ENCODE measurements at regions not wholly inside any gene's neighbourhood (a gene's known extent, or its start where the extent isn't known, plus 50 kb on each side); places are given as distances from the start of the nearest gene placed in this dataset.

GRCh38 chr18:51867767-51868166 lies 472.2 kb upstream of the DCC start:
- H3K27ac ChIP-seq (replicated peaks), result no peak overlapping the region
- no peaks in the 10 kb centered on the region for H3K27me3 ChIP-seq (ENCODE audit: insufficient read depth, poor library complexity, severe bottlenecking)
- no peak overlapping the region for H3K4me3 ChIP-seq (replicated peaks; ENCODE audit: insufficient read depth, low read length)
- TF ChIP-seq SPI1 (IDR thresholded peaks at IDR 0.05; ENCODE audit: borderline replicate concordance, low read depth), result no peak
- peak; percentile 92 for TF ChIP-seq REST (IDR thresholded peaks at IDR 0.05; ENCODE audit: insufficient replicate concordance, low read depth)
- TF ChIP-seq GABPA (IDR thresholded peaks at IDR 0.05; ENCODE audit: low read depth), result no peak
- TF ChIP-seq CTCF (IDR thresholded peaks at IDR 0.05; ENCODE audit: insufficient read depth, low read length), result no peak
- no peak for TF ChIP-seq POLR2AphosphoS5 (IDR thresholded peaks at IDR 0.05; ENCODE audit: low read depth)
- no peak for DNase-seq (ENCODE audit: low read depth in 1 of 2, low spot score in 1 of 2)

DNA sequence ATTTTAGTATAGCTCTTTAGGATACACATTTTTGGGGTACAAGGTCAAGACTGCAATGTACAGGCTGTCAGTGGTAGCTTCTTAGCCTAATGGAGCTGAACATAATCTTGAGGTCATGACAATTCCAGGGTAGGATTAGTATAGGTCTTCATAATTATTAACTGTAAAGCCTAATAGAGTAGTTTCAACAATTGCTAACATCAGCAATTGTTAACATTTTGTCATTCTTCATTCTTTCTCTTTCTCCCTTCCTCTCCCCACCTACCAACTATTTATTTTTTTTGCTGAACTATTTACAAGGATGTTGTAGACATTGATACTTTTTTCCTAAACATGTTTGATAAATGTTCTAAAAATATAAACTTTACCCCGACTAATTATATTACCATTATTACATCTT lies 461.3 kb upstream of the DCC start:
- no peaks in the 10 kb centered on the region for H3K27me3 ChIP-seq (ENCODE audit: insufficient read depth, poor library complexity, severe bottlenecking)
- H3K27ac ChIP-seq (replicated peaks), result no peak overlapping the region
- TF ChIP-seq GABPA (IDR thresholded peaks at IDR 0.05; ENCODE audit: low read depth), result no peak
- TF ChIP-seq SPI1 (IDR thresholded peaks at IDR 0.05; ENCODE audit: borderline replicate concordance, low read depth), result no peak
- no peak for DNase-seq (ENCODE audit: low read depth in 1 of 2, low spot score in 1 of 2)
- no peak overlapping the region for H3K4me3 ChIP-seq (replicated peaks; ENCODE audit: insufficient read depth, low read length)

DNA sequence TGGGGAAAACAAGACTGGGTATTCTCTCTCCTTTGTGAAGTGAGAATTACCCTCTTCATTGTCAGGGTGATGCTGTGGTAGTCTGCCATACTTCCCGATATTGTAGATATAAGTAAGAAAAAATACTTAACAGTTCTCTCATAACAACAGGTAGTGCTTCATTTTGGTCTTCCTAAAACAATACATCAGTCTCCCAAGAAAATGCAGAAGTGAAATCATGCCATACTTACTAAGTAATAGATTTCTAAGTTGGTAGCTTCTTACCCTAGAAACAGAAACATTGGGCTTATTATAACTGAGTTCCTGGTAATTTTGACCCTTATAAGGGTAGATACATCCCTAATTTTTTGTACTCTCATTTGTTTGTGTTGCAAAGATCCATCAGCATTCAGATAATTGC lies 460.7 kb upstream of the DCC start:
- no peak overlapping the region for H3K4me3 ChIP-seq (replicated peaks; ENCODE audit: insufficient read depth, low read length)
- no peak for DNase-seq (ENCODE audit: low read depth in 1 of 2, low spot score in 1 of 2)
- no peaks in the 10 kb centered on the region for H3K27me3 ChIP-seq (ENCODE audit: insufficient read depth, poor library complexity, severe bottlenecking)
- TF ChIP-seq GABPA (IDR thresholded peaks at IDR 0.05; ENCODE audit: low read depth) (no peak), CTCF (IDR thresholded peaks at IDR 0.05; ENCODE audit: insufficient read depth, low read length) (no peak), POLR2AphosphoS5 (IDR thresholded peaks at IDR 0.05; ENCODE audit: low read depth) (no peak), REST (IDR thresholded peaks at IDR 0.05; ENCODE audit: insufficient replicate concordance, low read depth) (no peak), SPI1 (IDR thresholded peaks at IDR 0.05; ENCODE audit: borderline replicate concordance, low read depth) (no peak)
- no peak overlapping the region for H3K27ac ChIP-seq (replicated peaks)

GRCh38 chr18:51881394-51881793 lies 458.6 kb upstream of the DCC start:
- H3K27me3 ChIP-seq (ENCODE audit: insufficient read depth, poor library complexity, severe bottlenecking), result no peaks in the 10 kb centered on the region
- no peak overlapping the region for H3K27ac ChIP-seq (replicated peaks)
- DNase-seq (ENCODE audit: low read depth in 1 of 2, low spot score in 1 of 2), result no peak
- TF ChIP-seq SPI1 (IDR thresholded peaks at IDR 0.05; ENCODE audit: borderline replicate concordance, low read depth) (no peak), CTCF (IDR thresholded peaks at IDR 0.05; ENCODE audit: insufficient read depth, low read length) (no peak), GABPA (IDR thresholded peaks at IDR 0.05; ENCODE audit: low read depth) (no peak), REST (IDR thresholded peaks at IDR 0.05; ENCODE audit: insufficient replicate concordance, low read depth) (no peak), POLR2AphosphoS5 (IDR thresholded peaks at IDR 0.05; ENCODE audit: low read depth) (no peak)
- H3K4me3 ChIP-seq (replicated peaks; ENCODE audit: insufficient read depth, low read length), result no peak overlapping the region

Data from HL-60 (cell line).